ENCODE measurements at regions not wholly inside any gene's neighbourhood (a gene's known extent, or its start where the extent isn't known, plus 50 kb on each side); places are given as distances from the start of the nearest gene placed in this dataset.

DNA sequence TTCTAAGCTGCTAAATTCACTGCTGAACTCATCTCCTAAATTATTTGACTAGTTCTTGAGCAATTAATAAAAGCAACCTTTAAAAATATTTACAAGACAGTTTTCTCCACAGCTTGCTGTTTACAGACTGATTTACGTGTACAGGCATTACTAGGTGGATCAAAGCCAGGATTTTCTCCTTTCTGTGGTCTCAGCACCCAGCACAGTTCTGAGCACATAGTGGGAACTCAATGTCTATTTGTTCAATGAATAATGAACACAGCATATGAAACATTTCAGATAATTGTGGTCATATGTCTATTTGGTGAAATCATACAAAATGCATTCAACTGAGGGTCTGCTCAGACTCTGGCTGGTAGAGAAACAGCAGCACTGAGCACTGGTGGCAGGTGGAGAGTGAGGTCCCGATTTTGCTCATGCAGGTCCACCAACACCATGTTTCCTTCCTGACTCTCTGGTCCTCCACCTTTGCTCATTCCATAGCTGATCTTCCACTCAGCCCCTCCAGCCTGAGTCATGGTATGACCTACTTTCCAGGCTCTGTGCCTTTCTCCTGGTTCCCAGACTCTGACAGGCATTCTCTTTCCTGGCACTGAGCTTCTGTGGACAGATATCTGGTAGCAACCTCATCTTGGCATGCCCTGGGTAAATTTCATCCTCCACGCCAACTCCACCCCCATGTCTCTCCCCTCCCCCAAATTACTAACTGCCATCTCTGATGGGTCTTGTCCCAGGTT is 311.3 kb downstream of the TGFB2 start:
- Histone ChIP-seq H3K4me3 (no peak overlapping the region), H3K27ac (no peak overlapping the region), H3K36me3 (no peaks in the 10 kb centered on the region), H3K4me1 (no peaks in the 10 kb centered on the region), H3K9me3 (no peaks in the 10 kb centered on the region), H3K27me3 (replicated peaks in 1 of 7) (peaks cover 0 to 4% (median 0%) of the 10 kb centered on the region in 7 donors)
- DNase-seq, result no peak
- WGBS, 5 donors, result 79 to 85% (median 80%) methylated on average over 3 of the region's 3 CpGs
- TF ChIP-seq POLR2A (IDR thresholded peaks at IDR 0.05) (no peak), POLR2AphosphoS5 (IDR thresholded peaks at IDR 0.05) (no peak)
- TF ChIP-seq, protein P1, sequence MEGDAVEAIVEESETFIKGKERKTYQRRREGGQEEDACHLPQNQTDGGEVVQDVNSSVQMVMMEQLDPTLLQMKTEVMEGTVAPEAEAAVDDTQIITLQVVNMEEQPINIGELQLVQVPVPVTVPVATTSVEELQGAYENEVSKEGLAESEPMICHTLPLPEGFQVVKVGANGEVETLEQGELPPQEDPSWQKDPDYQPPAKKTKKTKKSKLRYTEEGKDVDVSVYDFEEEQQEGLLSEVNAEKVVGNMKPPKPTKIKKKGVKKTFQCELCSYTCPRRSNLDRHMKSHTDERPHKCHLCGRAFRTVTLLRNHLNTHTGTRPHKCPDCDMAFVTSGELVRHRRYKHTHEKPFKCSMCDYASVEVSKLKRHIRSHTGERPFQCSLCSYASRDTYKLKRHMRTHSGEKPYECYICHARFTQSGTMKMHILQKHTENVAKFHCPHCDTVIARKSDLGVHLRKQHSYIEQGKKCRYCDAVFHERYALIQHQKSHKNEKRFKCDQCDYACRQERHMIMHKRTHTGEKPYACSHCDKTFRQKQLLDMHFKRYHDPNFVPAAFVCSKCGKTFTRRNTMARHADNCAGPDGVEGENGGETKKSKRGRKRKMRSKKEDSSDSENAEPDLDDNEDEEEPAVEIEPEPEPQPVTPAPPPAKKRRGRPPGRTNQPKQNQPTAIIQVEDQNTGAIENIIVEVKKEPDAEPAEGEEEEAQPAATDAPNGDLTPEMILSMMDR (IDR thresholded peaks at IDR 0.05 in 8 of 11, conservative IDR thresholded peaks at IDR 0.05 in 3 of 11), result no peak
- intact Hi-C loops (cut with DNase I; ENCODE audit: low total_unique reads), result no loop called here

DNA sequence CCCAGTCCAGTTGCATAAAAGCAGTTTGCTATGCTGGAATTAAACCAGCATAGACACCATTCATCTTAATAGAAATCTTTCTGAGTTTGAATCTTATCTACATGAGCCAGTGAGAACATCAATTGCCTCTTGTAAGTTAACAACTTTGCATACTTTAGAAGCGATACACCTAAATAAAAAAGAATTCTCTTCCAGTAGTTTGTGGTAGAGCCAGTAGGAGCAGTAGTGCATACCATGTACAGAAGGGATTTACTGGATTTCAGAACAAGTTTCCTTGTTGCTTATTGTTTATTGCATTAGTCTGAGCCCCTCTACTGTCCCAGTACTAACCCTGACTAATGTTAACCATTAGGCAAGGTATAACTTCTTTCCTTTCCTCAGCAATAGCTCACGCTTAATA is 313.1 kb downstream of the TGFB2 start:
- Histone ChIP-seq H3K36me3 (no peaks in the 10 kb centered on the region), H3K27ac (no peak overlapping the region), H3K4me3 (no peak overlapping the region), H3K4me1 (no peaks in the 10 kb centered on the region), H3K9me3 (no peaks in the 10 kb centered on the region), H3K27me3 (replicated peaks in 1 of 7) (no peaks in the 10 kb centered on the region)
- intact Hi-C loops (cut with DNase I; ENCODE audit: low total_unique reads), result no loop called here
- WGBS, 5 donors, result 96 to 100% (median 97%) methylated on average over 2 of the region's 2 CpGs
- DNase-seq, result no peak
- TF ChIP-seq, protein P1 (IDR thresholded peaks at IDR 0.05 in 8 of 11, conservative IDR thresholded peaks at IDR 0.05 in 3 of 11), result no peak
- TF ChIP-seq POLR2A (IDR thresholded peaks at IDR 0.05) (no peak), POLR2AphosphoS5 (IDR thresholded peaks at IDR 0.05) (no peak)

DNA sequence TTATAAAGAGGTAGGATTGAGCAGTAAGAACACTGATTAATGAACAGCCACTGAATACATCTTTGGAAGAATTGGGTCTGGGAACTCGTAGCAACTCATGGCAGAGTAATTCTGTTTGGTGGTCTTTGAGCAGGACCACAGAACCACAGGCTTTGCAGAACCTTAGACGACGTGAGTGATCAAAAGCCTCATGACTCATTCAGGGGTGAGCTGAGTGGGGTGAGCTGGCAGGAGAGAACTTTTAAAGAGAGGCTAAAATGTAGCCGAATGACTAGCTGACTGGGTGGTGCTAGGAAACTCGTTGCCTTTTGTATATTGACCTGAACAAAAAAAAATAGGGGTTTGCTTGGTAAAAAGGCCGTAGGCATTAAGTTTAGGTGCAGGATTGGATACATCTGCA is 313.8 kb downstream of the TGFB2 start:
- no peak for DNase-seq
- H3K27ac ChIP-seq, result no peak overlapping the region
- 68 to 77% (median 73%) methylated on average over 6 of the region's 6 CpGs for WGBS, 5 donors
- H3K4me1 ChIP-seq, result no peaks in the 10 kb centered on the region
- H3K4me3 ChIP-seq, result no peak overlapping the region
- no peaks in the 10 kb centered on the region for H3K36me3 ChIP-seq
- no peak for TF ChIP-seq POLR2A (IDR thresholded peaks at IDR 0.05)
- no peaks in the 10 kb centered on the region for H3K9me3 ChIP-seq
- no peaks in the 10 kb centered on the region for H3K27me3 ChIP-seq (replicated peaks in 1 of 7)
- intact Hi-C loops (cut with DNase I; ENCODE audit: low total_unique reads), result no loop called here

DNA sequence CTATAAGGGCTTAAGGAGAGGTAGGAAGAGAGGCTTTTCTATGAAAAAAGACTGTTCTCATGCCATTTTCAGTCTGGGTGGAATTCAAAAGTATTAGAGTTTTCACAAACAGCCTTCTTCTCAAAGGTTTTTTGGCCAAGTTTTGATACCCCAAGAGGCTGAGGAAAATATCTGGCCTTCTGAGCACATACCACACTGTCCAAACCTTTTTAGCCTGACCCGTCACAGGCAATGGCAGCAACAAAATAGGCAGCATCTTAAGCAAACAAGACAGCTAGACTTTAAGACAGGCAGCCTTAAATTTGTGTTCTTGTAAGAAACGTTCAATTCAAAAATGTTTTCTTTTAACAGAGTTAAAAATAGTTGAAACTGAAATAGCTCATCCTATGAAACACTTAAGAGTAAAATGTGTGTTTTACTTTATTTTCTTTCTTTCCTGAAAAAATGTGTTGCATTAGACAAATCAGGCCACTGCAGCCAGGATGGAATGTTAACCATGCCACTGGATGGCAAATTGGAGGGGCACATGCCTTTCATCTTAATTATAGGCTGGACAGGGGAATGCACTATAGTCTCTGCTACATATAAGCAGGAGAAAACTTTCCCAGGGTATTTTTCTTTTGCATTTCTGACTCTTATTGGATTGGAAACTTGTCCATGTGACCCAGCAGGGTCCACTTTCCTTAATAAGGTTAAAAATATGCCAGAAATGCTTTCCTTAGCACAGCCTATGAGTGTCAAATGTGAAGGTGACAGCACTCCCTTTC is 315.0 kb downstream of the TGFB2 start:
- Histone ChIP-seq H3K27ac (no peak overlapping the region), H3K4me1 (no peaks in the 10 kb centered on the region), H3K36me3 (no peaks in the 10 kb centered on the region), H3K27me3 (replicated peaks in 1 of 7) (no peaks in the 10 kb centered on the region), H3K9me3 (no peaks in the 10 kb centered on the region), H3K4me3 (no peak overlapping the region)
- DNase-seq, result no peak
- WGBS, 5 donors, result 64 to 80% (median 65%) methylated on average over 2 of the region's 2 CpGs
- intact Hi-C loops (cut with DNase I; ENCODE audit: low total_unique reads), result no loop called here
- TF ChIP-seq, protein P1 (IDR thresholded peaks at IDR 0.05 in 8 of 11, conservative IDR thresholded peaks at IDR 0.05 in 3 of 11), result no peak
- TF ChIP-seq POLR2A (IDR thresholded peaks at IDR 0.05) (no peak), POLR2AphosphoS5 (IDR thresholded peaks at IDR 0.05) (no peak)
